ENCODE measurements at regions not wholly inside any gene's neighbourhood (a gene's known extent, or its start where the extent isn't known, plus 50 kb on each side); places are given as distances from the start of the nearest gene placed in this dataset.
A peak's percentile ranks its signal among the peaks of the same experiment; 100 is the strongest.

DNA sequence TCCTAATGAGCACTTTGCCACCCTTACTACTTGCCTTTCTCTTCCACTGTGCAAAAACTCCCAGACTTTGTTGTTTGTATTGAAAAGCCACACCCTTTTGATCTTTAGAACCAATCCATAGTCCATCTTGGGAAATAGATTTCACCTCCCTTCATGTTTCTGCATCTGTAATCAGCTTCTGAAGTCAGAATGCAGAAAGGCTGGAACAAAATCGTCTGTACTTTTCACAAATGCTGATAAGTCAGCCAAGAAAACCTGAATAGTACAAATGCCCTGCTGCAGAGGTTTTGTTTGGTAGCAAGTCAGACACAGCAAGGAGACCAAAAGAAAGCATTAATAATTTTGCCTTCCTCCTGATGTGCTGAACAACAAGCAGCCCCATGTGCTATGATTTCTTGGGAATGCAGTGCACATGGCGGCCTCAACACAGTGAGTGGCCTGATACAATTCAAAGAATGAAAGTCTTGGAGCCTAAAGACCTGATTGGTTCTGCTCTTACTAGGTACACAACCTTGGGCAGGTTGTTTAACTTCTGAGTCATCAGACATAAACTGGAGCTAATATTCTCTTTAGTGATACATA is 59.2 kb upstream of the STK32A start:
- TF ChIP-seq, protein P1, sequence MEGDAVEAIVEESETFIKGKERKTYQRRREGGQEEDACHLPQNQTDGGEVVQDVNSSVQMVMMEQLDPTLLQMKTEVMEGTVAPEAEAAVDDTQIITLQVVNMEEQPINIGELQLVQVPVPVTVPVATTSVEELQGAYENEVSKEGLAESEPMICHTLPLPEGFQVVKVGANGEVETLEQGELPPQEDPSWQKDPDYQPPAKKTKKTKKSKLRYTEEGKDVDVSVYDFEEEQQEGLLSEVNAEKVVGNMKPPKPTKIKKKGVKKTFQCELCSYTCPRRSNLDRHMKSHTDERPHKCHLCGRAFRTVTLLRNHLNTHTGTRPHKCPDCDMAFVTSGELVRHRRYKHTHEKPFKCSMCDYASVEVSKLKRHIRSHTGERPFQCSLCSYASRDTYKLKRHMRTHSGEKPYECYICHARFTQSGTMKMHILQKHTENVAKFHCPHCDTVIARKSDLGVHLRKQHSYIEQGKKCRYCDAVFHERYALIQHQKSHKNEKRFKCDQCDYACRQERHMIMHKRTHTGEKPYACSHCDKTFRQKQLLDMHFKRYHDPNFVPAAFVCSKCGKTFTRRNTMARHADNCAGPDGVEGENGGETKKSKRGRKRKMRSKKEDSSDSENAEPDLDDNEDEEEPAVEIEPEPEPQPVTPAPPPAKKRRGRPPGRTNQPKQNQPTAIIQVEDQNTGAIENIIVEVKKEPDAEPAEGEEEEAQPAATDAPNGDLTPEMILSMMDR (conservative IDR thresholded peaks at IDR 0.05; ENCODE audit: low read length), result no peak
- no peak overlapping the region for H3K4me3 ChIP-seq (ENCODE audit: low read length)
- DNase-seq (ENCODE audit: low read depth), result no peak

DNA sequence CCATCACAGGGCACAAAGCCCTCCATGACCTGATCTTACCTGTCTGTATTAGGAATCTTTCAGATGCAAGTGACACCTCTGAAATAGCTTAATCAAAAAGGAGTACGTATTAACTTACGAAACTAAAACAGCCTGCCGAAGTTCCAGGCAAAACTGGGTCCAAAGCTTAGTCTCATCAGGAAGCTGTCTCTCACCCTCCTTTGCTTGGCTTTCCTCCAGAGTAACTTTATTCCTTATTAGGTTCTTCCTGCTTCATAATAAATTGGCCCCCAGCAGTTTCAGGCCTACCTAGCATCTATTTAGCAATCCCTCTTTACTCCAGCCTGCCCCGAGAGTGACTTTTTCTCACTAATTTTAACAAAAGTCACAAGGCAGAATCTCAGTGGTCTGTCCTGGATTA is 58.4 kb upstream of the STK32A start:
- H3K4me3 ChIP-seq (ENCODE audit: low read length), result no peak overlapping the region
- TF ChIP-seq, protein P1 (conservative IDR thresholded peaks at IDR 0.05; ENCODE audit: low read length), result no peak
- no peak for DNase-seq (ENCODE audit: low read depth)

DNA sequence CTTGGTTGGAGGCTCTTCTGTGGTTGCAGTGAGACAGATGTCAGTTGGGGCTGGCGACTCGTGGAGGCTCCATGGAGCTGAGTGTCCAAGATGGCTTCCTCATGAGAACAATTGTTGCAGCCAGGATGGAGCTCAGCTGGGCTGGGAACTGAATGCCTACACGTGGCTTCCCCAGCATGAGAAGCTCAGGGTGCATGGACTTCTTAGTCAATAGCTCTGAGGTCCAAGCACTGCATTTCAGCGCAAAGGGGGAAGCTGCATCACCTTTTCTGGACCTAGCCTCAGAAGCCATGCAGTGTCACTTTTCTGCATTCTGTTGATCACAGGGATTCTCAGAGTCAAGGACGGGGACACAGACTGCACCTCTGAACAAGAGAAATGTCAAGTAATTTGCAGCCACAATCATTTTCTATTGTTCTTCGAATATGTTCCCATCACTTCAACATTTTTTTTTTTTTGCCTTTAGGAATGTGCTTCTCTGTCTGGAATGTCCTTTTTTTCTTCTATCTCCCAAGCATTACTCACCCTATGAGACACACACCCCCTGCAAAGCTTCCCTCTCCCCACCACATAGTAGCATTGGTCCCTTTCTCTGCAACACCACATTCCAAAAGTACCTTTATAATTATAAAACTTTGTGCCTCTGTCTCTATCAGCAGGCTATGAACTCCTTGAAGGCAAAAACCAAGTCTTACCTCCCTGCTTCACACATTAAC is 57.5 kb upstream of the STK32A start:
- TF ChIP-seq, protein P1 (conservative IDR thresholded peaks at IDR 0.05; ENCODE audit: low read length), result no peak
- peak; percentile 69 for DNase-seq (ENCODE audit: low read depth)
- no peak overlapping the region for H3K4me3 ChIP-seq (ENCODE audit: low read length)

DNA sequence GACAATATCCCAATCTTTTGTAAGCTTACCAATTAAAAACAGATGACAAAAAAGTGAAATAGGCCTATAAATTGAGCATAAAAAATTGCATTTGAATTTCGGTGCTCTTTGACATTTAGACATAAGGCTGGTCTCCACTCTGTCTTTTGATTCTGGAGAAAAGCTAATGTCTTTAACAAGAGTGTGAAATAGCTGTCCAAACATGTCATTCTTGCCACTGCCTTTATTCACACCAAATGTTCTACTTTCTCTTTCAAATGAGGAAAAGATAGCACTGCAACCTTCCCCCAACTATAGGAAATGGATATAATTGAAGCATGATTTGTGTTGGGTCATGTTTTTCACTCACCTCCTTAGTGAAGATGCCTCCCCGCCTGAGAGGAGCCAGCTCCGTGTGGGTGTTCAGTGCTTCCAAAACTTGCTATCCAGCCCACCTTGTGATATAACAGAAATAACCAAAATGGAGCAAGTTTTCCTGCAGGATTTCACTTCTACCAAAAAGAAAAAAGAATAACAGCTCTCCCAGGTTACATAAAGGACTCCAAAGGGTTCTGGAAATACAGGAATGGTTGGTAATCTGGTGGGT is 55.2 kb upstream of the STK32A start:
- H3K4me3 ChIP-seq (ENCODE audit: low read length), result no peak overlapping the region
- no peak for DNase-seq (ENCODE audit: low read depth)
- TF ChIP-seq, protein P1 (conservative IDR thresholded peaks at IDR 0.05; ENCODE audit: low read length), result no peak

DNA sequence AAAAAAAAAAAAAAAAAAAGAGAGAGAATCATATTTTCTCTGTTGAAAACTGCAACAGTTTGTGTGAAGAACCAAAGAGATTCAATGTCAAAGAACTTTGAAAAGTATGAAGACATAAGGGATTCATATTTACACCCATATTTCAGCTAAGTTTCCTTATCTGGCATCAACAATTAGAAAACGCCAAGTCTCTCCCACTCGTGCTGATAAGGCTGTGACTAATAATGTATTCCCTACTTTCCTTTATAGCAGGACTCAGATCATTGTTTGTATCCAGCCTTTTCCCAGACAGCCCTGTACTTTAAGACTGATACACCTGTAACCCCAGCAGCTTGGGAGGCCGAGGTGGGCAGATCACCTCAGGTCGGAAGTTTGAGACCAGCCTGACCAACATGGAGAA is 54.1 kb upstream of the STK32A start:
- no peak overlapping the region for H3K4me3 ChIP-seq (ENCODE audit: low read length)
- TF ChIP-seq, protein P1 (conservative IDR thresholded peaks at IDR 0.05; ENCODE audit: low read length), result no peak
- DNase-seq (ENCODE audit: low read depth), result no peak
